GM19351 (cell line): ENCODE measurements at regions not wholly inside any gene's neighbourhood (a gene's known extent, or its start where the extent isn't known, plus 50 kb on each side); places are given as distances from the start of the nearest gene placed in this dataset.

ENCODE experiments used
- ATAC-seq: cut with Tn5 transposase; IDR thresholded peaks from one replicate; pipeline ENCODE4 v1.9.1; 2021; ENCODE audit warnings: mild to moderate bottlenecking, moderate library complexity; ENCODE audit not compliant: unreplicated experiment

DNA sequence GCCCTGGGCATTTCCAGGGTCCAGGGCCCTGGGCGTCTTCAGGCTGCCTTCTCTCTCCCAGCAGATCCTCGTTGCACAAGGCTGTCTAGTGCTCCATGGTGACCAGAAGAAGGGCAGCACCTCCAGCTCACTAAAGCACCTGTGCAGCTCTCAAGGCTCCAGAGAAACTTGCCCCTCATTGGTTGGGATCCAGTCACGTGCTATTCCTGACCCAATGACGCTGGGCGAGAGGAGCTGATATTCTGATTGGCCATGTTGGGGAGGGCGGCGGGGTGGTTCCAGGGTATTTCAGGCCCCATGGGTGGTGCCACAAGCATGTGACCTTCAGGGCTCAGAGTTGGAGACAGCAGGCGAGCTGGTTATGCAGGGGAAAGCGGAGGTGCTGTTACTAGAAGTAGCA, 309.1 kb downstream of the TOX3 start:
- ATAC-seq: no peak

DNA sequence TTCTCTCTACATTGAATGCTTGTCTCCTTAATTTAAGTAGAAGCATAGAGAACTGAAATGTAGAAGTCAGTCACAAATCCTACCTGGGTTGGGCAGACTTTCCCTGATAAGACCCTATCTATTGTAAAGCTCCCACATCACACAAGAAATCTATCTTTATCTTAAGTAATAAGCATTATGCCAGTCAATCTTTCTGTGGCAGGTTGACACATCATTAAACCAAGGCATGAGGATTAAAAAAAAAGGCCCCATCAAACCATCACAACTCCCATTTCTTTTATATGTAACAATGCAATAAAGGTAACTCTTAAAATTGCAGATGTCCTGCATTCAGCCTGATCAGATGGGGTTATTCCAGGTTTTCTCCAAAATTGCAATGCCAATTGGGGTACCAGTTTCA, 311.8 kb downstream of the TOX3 start:
- ATAC-seq: no peak

DNA sequence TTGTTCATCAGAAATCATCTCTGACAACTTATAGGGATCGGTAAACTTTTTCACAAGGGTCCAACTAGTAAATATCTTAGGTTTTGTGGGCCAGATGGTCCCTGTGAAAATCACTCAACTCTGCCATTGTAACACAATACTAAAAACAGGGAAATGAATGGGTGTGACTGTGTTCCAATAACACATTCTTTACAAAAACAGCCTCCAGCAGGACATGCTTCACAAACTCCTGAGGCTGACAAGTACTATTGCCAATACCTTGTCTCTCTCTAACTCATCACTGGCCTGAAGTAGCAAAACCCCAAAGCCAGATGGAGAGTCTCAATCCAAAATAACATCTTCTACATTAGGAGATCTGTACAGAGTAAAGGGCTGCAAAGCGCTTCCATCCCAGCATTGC, 312.3 kb downstream of the TOX3 start:
- ATAC-seq: no peak

GRCh38 chr16:52229471-52229870, 317.5 kb downstream of the TOX3 start:
- no peak for ATAC-seq

- ATAC-seq: no peak
Observed at GRCh38 chr16:52227851-52228250, 319.1 kb downstream of the TOX3 start.

GRCh38 chr16:52212841-52213240, 334.1 kb downstream of the TOX3 start:
- ATAC-seq: no peak

GRCh38 chr16:52209227-52209626, 337.7 kb downstream of the TOX3 start:
- no peak for ATAC-seq

- no peak for ATAC-seq
Observed at GRCh38 chr16:52203096-52203495, 343.8 kb downstream of the TOX3 start.

DNA sequence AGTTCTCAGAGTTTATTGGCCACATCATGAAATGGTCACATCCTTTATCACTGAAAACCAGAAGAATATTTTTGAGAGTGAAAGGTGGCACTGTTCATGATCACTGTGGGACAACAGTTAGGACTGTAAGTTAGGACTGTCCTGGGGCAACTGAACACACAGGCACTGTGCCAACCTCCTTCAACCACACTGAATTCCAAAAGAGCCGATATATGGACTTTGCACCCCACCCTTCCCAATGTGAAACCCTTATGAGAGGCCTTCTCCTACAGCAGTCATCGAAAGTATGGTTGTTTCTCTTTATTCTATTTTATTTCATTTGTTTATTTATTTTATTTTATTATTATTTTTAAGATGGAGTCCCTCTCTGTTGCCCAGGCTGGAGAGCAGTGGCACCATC, 353.5 kb downstream of the TOX3 start:
- no peak for ATAC-seq

DNA sequence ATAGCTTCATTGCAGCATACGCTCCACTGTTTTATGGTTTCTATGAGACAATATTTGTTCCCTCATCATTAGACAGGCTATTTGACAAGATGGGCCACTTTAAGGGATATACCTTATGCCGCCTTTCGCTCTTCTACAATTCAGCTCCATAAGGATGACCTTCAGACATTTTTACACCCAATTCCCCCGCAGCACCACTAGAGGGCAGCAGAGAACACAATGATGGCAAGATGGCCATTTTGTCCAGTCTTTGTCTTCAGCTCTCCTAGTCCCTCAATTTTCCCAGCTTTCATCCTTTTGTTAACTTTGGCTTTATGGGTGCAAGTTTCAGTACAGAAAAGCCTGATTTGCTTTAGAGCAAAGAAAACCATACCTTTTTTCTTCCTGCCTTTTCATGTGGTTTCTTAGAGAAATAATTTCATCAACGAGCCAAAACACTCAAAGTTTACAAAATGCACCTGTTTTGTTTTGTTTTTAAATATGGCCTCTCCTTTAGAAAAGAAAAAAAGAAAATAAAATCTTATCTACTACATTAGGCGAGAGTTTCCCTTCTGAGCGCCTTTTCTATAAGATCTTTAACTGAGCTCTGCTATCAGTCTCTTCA, 355.3 kb downstream of the TOX3 start:
- peak; percentile 81 for ATAC-seq

DNA sequence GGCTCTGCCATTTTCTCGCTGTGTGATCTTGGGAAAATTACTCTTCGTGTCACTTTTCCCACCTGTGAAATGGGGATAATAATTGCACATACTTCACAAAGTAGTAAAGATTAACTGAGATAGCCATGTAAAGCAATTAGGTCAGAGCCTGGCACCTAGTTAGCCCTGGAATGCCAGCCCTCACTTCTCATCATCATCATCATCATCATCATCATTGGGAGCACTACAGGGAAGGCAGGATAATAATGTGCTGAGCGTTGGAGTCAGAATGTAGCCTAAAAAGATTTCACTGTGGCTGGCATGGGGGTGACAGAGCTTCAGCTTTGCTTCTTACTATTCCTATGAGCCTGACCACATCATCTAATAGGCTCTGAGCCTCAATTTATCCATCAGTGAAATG, 362.6 kb downstream of the TOX3 start:
- no peak for ATAC-seq

- ATAC-seq: no peak
Observed at GRCh38 chr16:52182840-52183239, 364.1 kb downstream of the TOX3 start.

- ATAC-seq: no peak
Observed at GRCh38 chr16:52174168-52174567, 372.8 kb downstream of the TOX3 start.

GRCh38 chr16:52171481-52171880, 375.5 kb downstream of the TOX3 start:
- no peak for ATAC-seq

- no peak for ATAC-seq
Observed at GRCh38 chr16:52167328-52167727, 379.6 kb downstream of the TOX3 start.

GRCh38 chr16:52165961-52166360, 381.0 kb downstream of the TOX3 start:
- ATAC-seq: no peak

DNA sequence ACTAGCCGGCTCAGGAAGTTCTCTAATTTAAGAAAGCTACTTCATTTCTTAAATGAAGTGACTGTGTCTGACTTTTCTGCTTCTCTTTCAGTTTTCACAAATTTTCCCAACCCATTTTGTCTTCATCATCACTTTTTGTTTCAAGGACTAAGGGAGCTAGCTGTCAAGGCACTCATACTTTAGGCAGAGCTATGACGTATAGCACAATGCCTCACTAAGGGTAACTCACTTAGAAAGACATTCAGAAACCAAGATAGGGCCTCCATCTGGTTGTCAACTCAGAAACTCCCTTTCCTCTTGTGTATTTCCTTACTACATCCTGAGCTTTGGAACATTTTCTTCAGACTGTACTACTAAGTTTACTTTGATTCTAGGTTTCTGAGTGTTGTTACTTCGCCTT, 397.9 kb downstream of the TOX3 start:
- no peak for ATAC-seq

DNA sequence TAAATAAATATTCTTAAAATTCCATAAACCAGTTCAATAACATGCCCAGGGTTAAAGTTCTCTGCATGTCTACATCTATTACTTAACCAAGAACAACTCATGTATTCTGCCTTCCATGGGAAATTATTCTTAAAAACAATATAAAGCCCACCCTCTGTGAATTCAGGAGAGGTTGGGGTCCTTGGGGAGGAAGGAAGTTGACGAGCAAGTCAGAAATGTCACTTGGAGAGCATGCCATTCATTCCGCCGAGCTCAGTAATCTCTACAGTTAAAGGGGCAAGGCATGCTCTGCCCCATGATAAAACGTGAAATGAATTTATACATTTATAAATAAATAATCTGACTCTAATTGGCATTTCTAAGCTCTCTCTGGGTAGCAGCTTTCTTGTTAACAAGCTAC, 405.1 kb downstream of the TOX3 start:
- no peak for ATAC-seq

DNA sequence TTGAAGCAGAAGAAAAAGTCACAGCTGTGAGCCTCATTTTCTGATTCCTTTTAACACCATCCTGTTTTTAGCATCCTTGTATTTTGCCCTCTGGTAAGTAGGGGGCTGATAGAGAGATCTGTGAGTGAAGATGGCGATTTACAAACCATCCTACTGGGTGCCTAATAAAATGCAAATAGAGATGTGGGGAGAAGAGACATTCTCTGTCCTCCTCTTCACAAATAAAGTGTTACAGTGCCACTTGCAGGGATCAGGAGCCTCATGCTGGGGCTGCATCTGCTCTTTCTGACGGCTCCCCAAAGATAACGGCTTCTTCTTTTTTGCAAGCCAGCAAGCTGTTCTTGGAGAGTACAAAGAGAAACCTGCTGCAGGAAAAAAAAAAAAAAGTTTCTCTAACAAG, 418.6 kb downstream of the TOX3 start:
- ATAC-seq: no peak

DNA sequence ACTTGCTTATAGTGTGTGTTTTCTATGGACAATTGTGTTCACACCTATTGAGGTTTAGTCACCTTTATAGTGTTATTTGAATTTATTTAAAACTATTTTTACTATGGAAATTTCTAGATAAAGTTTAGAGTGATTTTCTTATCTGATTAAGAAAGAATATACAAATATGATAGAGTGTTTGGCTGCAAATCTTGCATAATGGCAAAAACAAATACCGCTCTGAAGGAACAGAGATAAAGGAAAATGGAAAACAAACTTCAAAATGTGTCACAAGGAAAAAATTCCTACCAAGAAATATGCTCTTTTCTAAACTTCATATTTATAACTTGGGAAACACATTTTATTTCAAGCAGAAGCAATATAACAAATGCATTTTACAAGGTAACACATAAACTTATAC, 423.1 kb downstream of the TOX3 start:
- no peak for ATAC-seq

GRCh38 chr16:52123061-52123839, 423.7 kb downstream of the TOX3 start:
- ATAC-seq: no peak

DNA sequence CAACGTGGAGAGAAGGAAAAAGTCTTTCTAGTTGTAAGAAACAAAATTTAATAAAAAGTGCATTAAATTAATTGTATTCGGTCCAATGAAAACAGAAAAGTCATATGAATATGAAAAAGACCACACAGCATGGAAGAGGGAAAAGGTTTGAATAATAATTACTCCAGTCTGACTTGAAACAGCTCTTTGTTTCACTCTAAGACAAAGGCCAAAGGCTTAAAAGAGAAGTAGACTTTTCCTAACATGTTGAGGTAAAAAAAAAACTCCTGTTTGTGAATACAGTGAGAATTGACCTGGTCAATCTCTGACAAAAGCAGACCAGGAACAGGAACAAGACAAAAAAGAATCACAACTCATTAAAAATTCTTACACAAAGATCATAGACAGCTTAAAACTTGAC, 429.8 kb downstream of the TOX3 start:
- ATAC-seq: no peak

GRCh38 chr16:52114379-52114778, 432.6 kb downstream of the TOX3 start:
- no peak for ATAC-seq
